WTC11 (cell line): ENCODE measurements at regions not wholly inside any gene's neighbourhood (a gene's known extent, or its start where the extent isn't known, plus 50 kb on each side); places are given as distances from the start of the nearest gene placed in this dataset.

ENCODE experiments used
- ATAC-seq: fragments of 200-7000 bp; cut with Tn5 transposase; 2 replicates; pipeline ENCODE4 v1.10.0; 2021; ENCODE audit warnings: mild to moderate bottlenecking, moderate library complexity
- CTCF ChIA-PET: fragments of 300-600 bp; sonication (Branson Sonifier 250); formaldehyde crosslinking; loops from one replicate; lab custom pipeline; 2021; ENCODE audit warnings: antibody characterized with exemption; lab: Charles Lee
- POLR2A ChIA-PET: fragments of 350-600 bp; sonication (Branson Sonifier 250); formaldehyde crosslinking; loops from one replicate; lab custom pipeline; 2021; ENCODE audit warnings: antibody characterized with exemption; lab: Charles Lee
- DNase-seq: peaks from one replicate; pipeline ENCODE4 v3.0.0; 2021; ENCODE audit warnings: low spot score
- H3K27ac Mint-ChIP-seq: 2 replicates; pipeline ENCODE4 v1.8.0; 2021; ENCODE audit warnings: mixed read lengths
- H3K27me3 Mint-ChIP-seq: 2 replicates; pipeline ENCODE4 v1.8.0; 2021; ENCODE audit warnings: low read depth, mild to moderate bottlenecking, moderate library complexity, mixed read lengths
- H3K36me3 Mint-ChIP-seq: 2 replicates; pipeline ENCODE4 v1.8.0; 2021; ENCODE audit warnings: mixed read lengths
- H3K4me1 Mint-ChIP-seq: 2 replicates; pipeline ENCODE4 v1.8.0; 2022; ENCODE audit warnings: mixed read lengths
- H3K4me3 Mint-ChIP-seq: 2 replicates; pipeline ENCODE4 v1.8.0; 2021; ENCODE audit warnings: mild to moderate bottlenecking, moderate library complexity, mixed read lengths
- H3K9me3 Mint-ChIP-seq: 2 replicates; pipeline ENCODE4 v1.8.0; 2021; ENCODE audit warnings: mixed read lengths
- AFF4 ChIP-seq: sonication (generic); formaldehyde crosslinking; IDR thresholded peaks from 2 replicates; pipeline ENCODE4 v1.8.1; 2023; ENCODE audit warnings: mild to moderate bottlenecking, missing genetic modification reagents, borderline replicate concordance
- CTCF ChIP-seq: fragments of 200-600 bp; IDR thresholded peaks from 2 replicates; pipeline ENCODE4 v1.8.0; 2022; ENCODE audit warnings: antibody characterized with exemption
- EMX1 ChIP-seq: fragments of 250-450 bp; sonication (Bioruptor Pico); IDR thresholded peaks from 2 replicates; pipeline ENCODE4 v1.8.0; 2021; ENCODE audit warnings: mild to moderate bottlenecking
- FOXP1 ChIP-seq: sonication (generic); formaldehyde crosslinking; IDR thresholded peaks from 2 replicates; pipeline ENCODE4 v1.8.0; 2022; ENCODE audit warnings: missing genetic modification reagents, mild to moderate bottlenecking, moderate library complexity, borderline replicate concordance
- OVOL2 ChIP-seq: fragments of 250-450 bp; sonication (Bioruptor Pico); IDR thresholded peaks from 2 replicates; pipeline ENCODE4 v1.9.0; 2021; ENCODE audit warnings: mild to moderate bottlenecking, borderline replicate concordance
- ZNF219 ChIP-seq: sonication (generic); formaldehyde crosslinking; IDR thresholded peaks from 2 replicates; pipeline ENCODE4 v1.8.0; 2023; ENCODE audit warnings: missing genetic modification reagents, mild to moderate bottlenecking, borderline replicate concordance
- ZNF263 ChIP-seq: sonication (generic); formaldehyde crosslinking; IDR thresholded peaks from 2 replicates; pipeline ENCODE4 v1.8.1; 2022; ENCODE audit warnings: low read depth, mild to moderate bottlenecking, moderate library complexity, missing genetic modification reagents
- ZNF281 ChIP-seq: sonication (generic); formaldehyde crosslinking; IDR thresholded peaks from 2 replicates; pipeline ENCODE4 v1.8.0; 2023; ENCODE audit warnings: mild to moderate bottlenecking, missing genetic modification reagents
- ZNF396 ChIP-seq: fragments of 250-450 bp; sonication (Bioruptor Pico); IDR thresholded peaks from 2 replicates; pipeline ENCODE4 v1.8.0; 2021; ENCODE audit warnings: mild to moderate bottlenecking, moderate library complexity, borderline replicate concordance
- ZNF423 ChIP-seq: fragments of 250-450 bp; sonication (Bioruptor Pico); IDR thresholded peaks from 2 replicates; pipeline ENCODE4 v2.1.2; 2022; ENCODE audit warnings: mild to moderate bottlenecking, moderate library complexity
- ZNF425 ChIP-seq: fragments of 250-450 bp; sonication (Bioruptor Pico); conservative IDR thresholded peaks from 2 replicates; pipeline ENCODE4 v1.9.0; 2021; ENCODE audit warnings: mild to moderate bottlenecking
- ZNF512 ChIP-seq: sonication (generic); formaldehyde crosslinking; IDR thresholded peaks from 2 replicates; pipeline ENCODE4 v1.8.1; 2022; ENCODE audit warnings: missing genetic modification reagents, borderline replicate concordance

GRCh38 chr9:102101723-102102122 lies 363.3 kb upstream of the GRIN3A start:
- H3K9me3 Mint-ChIP-seq = no peaks in the 10 kb centered on the region
- no peak for TF ChIP-seq ZNF425 (CRISPR knock-in tag)
- TF ChIP-seq, all 79 proteins: peak for 0
- ChIA-PET POLR2A (no interaction called here), CTCF (no interaction called here)
- Mint-ChIP-seq H3K4me1 (no peaks in the 10 kb centered on the region), H3K36me3 (no peaks in the 10 kb centered on the region), H3K27ac (no peak overlapping the region), H3K4me3 (no peak overlapping the region), H3K27me3 (no peaks in the 10 kb centered on the region)
- ATAC-seq = no peak
- no peak for DNase-seq

GRCh38 chr9:102087141-102087540 lies 348.7 kb upstream of the GRIN3A start:
- POLR2A ChIA-PET = interaction anchor here (0.7 kb wide), 1 partner anchor 51 kb away, joined by 3 read pairs; no protein-coding TSS in a partner anchor

More at GRCh38 chr9:102087141-102087540, 348.7 kb upstream of the GRIN3A start:
- Mint-ChIP-seq H3K4me3 (no peak overlapping the region), H3K4me1 (0 out of 2 replicates have a peak, but pooled peaks cover 8% of the 10 kb centered on the region), H3K27me3 (no peaks in the 10 kb centered on the region), H3K27ac (no peak overlapping the region), H3K9me3 (peaks cover 6% of the 10 kb centered on the region; the same call in 1 of the 2 replicates), H3K36me3 (no peaks in the 10 kb centered on the region)
- TF ChIP-seq ZNF396 (no peak), ZNF263 (CRISPR knock-in tag) (no peak), ZNF281 (CRISPR knock-in tag) (no peak), EMX1 (CRISPR knock-in tag) (no peak), OVOL2 (CRISPR knock-in tag) (no peak), CTCF (no peak), AFF4 (CRISPR knock-in tag) (no peak), ZNF423 (CRISPR knock-in tag) (no peak), FOXP1 (CRISPR knock-in tag) (no peak), ZNF512 (no peak), ZNF219 (no peak)
- ATAC-seq (no peak), DNase-seq (no peak)
- CTCF ChIA-PET = no interaction called here
